OCI-LY3 (cell line): ENCODE measurements at regions not wholly inside any gene's neighbourhood (a gene's known extent, or its start where the extent isn't known, plus 50 kb on each side); places are given as distances from the start of the nearest gene placed in this dataset.

Source experiments
- CTCF ChIP-seq: fragments of 200-600, 300-600 bp; sonication (generic); IDR thresholded peaks from 2 replicates; pipeline ENCODE4 v1.5.1; 2014; ENCODE audit warnings: antibody characterized with exemption, low read length, low read depth
- EZH2phosphoT487 ChIP-seq: fragments of 200-600 bp; shearing (Covaris generic); IDR thresholded peaks from 2 replicates; pipeline ENCODE4 v1.6.1; 2018; ENCODE audit warnings: antibody characterized with exemption, mixed run types, low read depth

- TF ChIP-seq CTCF (no peak), EZH2phosphoT487 (no peak)
These were observed 179.2 kb upstream of the HCCS start for GRCh38 chrX:10931976-10932375.
